ENCODE measurements at regions not wholly inside any gene's neighbourhood (a gene's known extent, or its start where the extent isn't known, plus 50 kb on each side); places are given as distances from the start of the nearest gene placed in this dataset.

DNA sequence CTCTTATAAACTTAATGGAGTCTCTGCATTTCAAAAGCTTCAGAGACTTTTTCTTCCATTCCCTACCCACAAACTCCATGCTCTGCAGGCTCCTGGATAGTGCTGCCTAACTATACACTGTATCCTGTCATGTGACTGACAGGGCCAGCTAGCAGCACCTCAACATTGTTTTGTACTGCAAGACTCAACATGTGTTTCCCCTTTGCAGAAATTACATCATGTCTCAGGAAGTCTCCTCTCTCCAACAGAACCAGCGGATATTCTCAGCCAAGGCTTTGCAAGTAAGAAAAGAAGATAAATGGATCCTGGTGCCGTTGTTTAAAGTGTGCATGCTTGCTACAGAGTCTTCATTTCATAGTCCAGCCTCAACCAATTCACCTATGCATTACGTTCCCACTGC, 164.0 kb upstream of the UBASH3B start:
- peak; percentile 36; the same call in 1 of the 3 replicates for ATAC-seq
- TF ChIP-seq ISL1 (CRISPR knock-in tag; IDR thresholded peaks at IDR 0.05): no peak
- TF ChIP-seq, protein P1, sequence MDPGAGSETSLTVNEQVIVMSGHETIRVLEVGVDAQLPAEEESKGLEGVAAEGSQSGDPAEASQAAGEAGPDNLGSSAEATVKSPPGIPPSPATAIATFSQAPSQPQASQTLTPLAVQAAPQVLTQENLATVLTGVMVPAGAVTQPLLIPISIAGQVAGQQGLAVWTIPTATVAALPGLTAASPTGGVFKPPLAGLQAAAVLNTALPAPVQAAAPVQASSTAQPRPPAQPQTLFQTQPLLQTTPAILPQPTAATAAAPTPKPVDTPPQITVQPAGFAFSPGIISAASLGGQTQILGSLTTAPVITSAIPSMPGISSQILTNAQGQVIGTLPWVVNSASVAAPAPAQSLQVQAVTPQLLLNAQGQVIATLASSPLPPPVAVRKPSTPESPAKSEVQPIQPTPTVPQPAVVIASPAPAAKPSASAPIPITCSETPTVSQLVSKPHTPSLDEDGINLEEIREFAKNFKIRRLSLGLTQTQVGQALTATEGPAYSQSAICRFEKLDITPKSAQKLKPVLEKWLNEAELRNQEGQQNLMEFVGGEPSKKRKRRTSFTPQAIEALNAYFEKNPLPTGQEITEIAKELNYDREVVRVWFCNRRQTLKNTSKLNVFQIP (CRISPR knock-in tag; IDR thresholded peaks at IDR 0.05; ENCODE audit: borderline replicate concordance, low read depth): no peak
- TF ChIP-seq ZNF565 (CRISPR knock-in tag; conservative IDR thresholded peaks at IDR 0.05; ENCODE audit: low read depth): no peak
- no peak for TF ChIP-seq GLIS3 (CRISPR knock-in tag; IDR thresholded peaks at IDR 0.05)
- no peak for TF ChIP-seq ZFP3 (CRISPR knock-in tag; IDR thresholded peaks at IDR 0.05)
- TF ChIP-seq ZFP30 (CRISPR knock-in tag; IDR thresholded peaks at IDR 0.05): no peak
- no peak for TF ChIP-seq RARB (CRISPR knock-in tag; IDR thresholded peaks at IDR 0.05)
- no peak for TF ChIP-seq BACH2 (CRISPR knock-in tag; IDR thresholded peaks at IDR 0.05; ENCODE audit: borderline replicate concordance)
- TF ChIP-seq, protein P2, sequence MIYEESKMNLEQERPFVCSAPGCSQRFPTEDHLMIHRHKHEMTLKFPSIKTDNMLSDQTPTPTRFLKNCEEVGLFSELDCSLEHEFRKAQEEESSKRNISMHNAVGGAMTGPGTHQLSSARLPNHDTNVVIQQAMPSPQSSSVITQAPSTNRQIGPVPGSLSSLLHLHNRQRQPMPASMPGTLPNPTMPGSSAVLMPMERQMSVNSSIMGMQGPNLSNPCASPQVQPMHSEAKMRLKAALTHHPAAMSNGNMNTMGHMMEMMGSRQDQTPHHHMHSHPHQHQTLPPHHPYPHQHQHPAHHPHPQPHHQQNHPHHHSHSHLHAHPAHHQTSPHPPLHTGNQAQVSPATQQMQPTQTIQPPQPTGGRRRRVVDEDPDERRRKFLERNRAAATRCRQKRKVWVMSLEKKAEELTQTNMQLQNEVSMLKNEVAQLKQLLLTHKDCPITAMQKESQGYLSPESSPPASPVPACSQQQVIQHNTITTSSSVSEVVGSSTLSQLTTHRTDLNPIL (CRISPR knock-in tag; IDR thresholded peaks at IDR 0.05; ENCODE audit: low read depth): no peak
- TF ChIP-seq, protein P3, sequence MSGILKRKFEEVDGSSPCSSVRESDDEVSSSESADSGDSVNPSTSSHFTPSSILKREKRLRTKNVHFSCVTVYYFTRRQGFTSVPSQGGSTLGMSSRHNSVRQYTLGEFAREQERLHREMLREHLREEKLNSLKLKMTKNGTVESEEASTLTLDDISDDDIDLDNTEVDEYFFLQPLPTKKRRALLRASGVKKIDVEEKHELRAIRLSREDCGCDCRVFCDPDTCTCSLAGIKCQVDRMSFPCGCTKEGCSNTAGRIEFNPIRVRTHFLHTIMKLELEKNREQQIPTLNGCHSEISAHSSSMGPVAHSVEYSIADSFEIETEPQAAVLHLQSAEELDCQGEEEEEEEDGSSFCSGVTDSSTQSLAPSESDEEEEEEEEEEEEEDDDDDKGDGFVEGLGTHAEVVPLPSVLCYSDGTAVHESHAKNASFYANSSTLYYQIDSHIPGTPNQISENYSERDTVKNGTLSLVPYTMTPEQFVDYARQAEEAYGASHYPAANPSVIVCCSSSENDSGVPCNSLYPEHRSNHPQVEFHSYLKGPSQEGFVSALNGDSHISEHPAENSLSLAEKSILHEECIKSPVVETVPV (CRISPR knock-in tag; IDR thresholded peaks at IDR 0.05): no peak

DNA sequence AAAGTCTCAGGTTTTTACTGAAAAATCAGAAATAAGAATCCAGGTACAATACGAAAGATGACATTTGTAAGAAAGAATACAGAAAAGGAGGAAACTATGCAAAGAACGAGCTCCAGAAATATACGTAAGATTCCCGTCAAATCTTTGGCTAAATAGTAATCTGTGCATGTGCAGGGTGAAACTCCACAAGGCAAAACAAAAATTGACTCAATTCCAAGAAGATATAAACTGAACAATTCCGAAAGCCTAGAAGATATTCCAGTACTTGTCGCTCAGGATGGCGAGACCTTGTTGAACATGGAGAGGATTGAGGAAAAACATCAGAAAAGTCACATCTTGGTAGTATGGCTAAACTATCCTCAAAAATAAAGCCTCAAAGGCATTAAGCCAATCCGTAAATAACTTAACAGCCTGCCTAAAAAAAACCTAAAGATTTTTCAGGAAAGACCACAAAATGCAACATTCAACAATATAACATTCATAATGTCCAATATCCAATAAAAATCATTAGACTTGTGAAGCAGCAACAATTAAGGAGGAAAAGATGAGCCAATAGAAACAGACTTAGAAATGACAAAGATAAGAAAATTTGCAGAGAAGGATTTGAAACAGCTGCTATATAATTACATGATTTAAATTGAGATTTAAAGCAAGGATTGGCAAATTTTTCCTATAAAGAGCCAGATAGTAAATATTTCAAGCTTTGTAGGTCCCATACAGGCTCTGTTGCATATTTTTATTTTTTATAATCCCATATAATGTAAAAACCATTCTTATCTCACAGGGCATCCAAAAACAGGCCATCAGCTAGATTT, 166.4 kb upstream of the UBASH3B start:
- TF ChIP-seq SNAI2 (CRISPR knock-in tag; IDR thresholded peaks at IDR 0.05): no peak
- no peak for TF ChIP-seq ARNTL (CRISPR knock-in tag; IDR thresholded peaks at IDR 0.05; ENCODE audit: borderline replicate concordance, low read depth)
- TF ChIP-seq TCF4 (CRISPR knock-in tag; IDR thresholded peaks at IDR 0.05; ENCODE audit: borderline replicate concordance): no peak; the same call in 1 of the 2 replicates
- no peak for TF ChIP-seq GLIS3 (CRISPR knock-in tag; IDR thresholded peaks at IDR 0.05)
- TF ChIP-seq TOX (CRISPR knock-in tag; IDR thresholded peaks at IDR 0.05; ENCODE audit: borderline replicate concordance): no peak
- TF ChIP-seq RARB (CRISPR knock-in tag; IDR thresholded peaks at IDR 0.05): no peak
- TF ChIP-seq ZC3H10 (CRISPR knock-in tag; IDR thresholded peaks at IDR 0.05): no peak
- TF ChIP-seq PPARA (CRISPR knock-in tag; IDR thresholded peaks at IDR 0.05; ENCODE audit: borderline replicate concordance): no peak
- no peak for TF ChIP-seq ZFP30 (CRISPR knock-in tag; IDR thresholded peaks at IDR 0.05)
- TF ChIP-seq, protein P4, sequence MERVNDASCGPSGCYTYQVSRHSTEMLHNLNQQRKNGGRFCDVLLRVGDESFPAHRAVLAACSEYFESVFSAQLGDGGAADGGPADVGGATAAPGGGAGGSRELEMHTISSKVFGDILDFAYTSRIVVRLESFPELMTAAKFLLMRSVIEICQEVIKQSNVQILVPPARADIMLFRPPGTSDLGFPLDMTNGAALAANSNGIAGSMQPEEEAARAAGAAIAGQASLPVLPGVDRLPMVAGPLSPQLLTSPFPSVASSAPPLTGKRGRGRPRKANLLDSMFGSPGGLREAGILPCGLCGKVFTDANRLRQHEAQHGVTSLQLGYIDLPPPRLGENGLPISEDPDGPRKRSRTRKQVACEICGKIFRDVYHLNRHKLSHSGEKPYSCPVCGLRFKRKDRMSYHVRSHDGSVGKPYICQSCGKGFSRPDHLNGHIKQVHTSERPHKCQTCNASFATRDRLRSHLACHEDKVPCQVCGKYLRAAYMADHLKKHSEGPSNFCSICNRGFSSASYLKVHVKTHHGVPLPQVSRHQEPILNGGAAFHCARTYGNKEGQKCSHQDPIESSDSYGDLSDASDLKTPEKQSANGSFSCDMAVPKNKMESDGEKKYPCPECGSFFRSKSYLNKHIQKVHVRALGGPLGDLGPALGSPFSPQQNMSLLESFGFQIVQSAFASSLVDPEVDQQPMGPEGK (CRISPR knock-in tag; IDR thresholded peaks at IDR 0.05; ENCODE audit: borderline replicate concordance): no peak
- TF ChIP-seq, protein P3 (CRISPR knock-in tag; IDR thresholded peaks at IDR 0.05): no peak
- TF ChIP-seq ESRRG (CRISPR knock-in tag; IDR thresholded peaks at IDR 0.05): no peak
- TF ChIP-seq ZNF565 (CRISPR knock-in tag; conservative IDR thresholded peaks at IDR 0.05; ENCODE audit: low read depth): no peak
- TF ChIP-seq, protein P2 (CRISPR knock-in tag; IDR thresholded peaks at IDR 0.05; ENCODE audit: low read depth): no peak
- ATAC-seq: no peak

DNA sequence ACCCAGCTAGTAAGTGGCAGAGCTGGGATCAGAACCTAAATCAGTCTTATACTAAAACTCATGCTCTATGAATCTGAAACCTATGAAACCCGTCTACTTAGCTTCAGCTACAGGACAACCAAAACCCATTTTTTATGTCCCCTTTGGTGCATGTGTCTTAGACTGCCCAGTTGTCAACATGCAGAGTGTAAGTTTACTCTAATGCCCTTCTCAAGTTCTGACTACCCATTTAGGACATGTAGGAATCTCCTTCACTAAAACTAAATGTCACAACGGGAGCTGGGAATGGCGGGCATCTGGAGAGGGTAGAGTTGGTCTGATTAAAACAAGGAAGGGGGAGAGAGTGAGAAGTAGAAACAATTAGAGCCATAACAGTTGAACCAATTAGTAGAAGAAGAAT, 167.9 kb upstream of the UBASH3B start:
- TF ChIP-seq ISL1 (CRISPR knock-in tag; IDR thresholded peaks at IDR 0.05): no peak
- TF ChIP-seq SNAI2 (CRISPR knock-in tag; IDR thresholded peaks at IDR 0.05): no peak
- no peak for TF ChIP-seq BACH2 (CRISPR knock-in tag; IDR thresholded peaks at IDR 0.05; ENCODE audit: borderline replicate concordance)
- TF ChIP-seq GLIS3 (CRISPR knock-in tag; IDR thresholded peaks at IDR 0.05): no peak
- TF ChIP-seq RARB (CRISPR knock-in tag; IDR thresholded peaks at IDR 0.05): no peak
- TF ChIP-seq TOX (CRISPR knock-in tag; IDR thresholded peaks at IDR 0.05; ENCODE audit: borderline replicate concordance): no peak
- ATAC-seq: no peak

Measured in SK-N-SH treated with all-trans-retinoic acid at 6 μM for 48 hours (cell line).